Caco-2 (cell line): ENCODE measurements at regions not wholly inside any gene's neighbourhood (a gene's known extent, or its start where the extent isn't known, plus 50 kb on each side); places are given as distances from the start of the nearest gene placed in this dataset.

Experiments
- BruUV-seq: library from RNA; stranded (reverse); fragments of 400-500 nt; replicated peaks from 2 replicates; lab custom pipeline; 2021; lab: Mats Ljungman, UMichigan
- CTCF ChIA-PET: fragments of 300-600 bp; sonication (Branson Sonifier 250); formaldehyde crosslinking; loops from one replicate; lab custom pipeline; 2022; ENCODE audit warnings: antibody characterized with exemption; lab: Charles Lee
- POLR2A ChIA-PET: fragments of 300-600 bp; sonication (Branson Sonifier 250); formaldehyde crosslinking; loops from one replicate; lab custom pipeline; 2022; ENCODE audit warnings: antibody characterized with exemption; lab: Charles Lee
- DNase-seq, 2 experiments: peaks; one replicate each; pipeline versions ENCODE4 v3.0.0 to v3.0.0-alpha.2; 2020 to 2022
- H3K27me3 ChIP-seq: replicated peaks from 2 replicates; pipeline ENCODE4 v1.6.0; 2011; ENCODE audit warnings: low read length; ENCODE audit not compliant: control insufficient read depth, insufficient read depth
- H3K36me3 ChIP-seq: 2 replicates; pipeline ENCODE4 v1.5.1; 2011; ENCODE audit warnings: low read length; ENCODE audit not compliant: control insufficient read depth, insufficient read depth
- H3K4me1 ChIP-seq: fragments of 250-450 bp; sonication (Bioruptor Pico); 2 replicates; pipeline ENCODE4 v1.5.1; 2020; ENCODE audit warnings: mild to moderate bottlenecking
- H3K4me3 ChIP-seq: 2 replicates; pipeline ENCODE4 v1.5.1; 2011; ENCODE audit warnings: low read depth, mild to moderate bottlenecking, control low read depth, low read length
- H3K9me3 ChIP-seq: fragments of 250-450 bp; sonication (Bioruptor Pico); 2 replicates; pipeline ENCODE4 v1.5.1; 2020; ENCODE audit warnings: mild to moderate bottlenecking, moderate library complexity
- H3K27ac Mint-ChIP-seq: one replicate; pipeline ENCODE4 v1.8.0; 2022; ENCODE audit warnings: mixed read lengths; ENCODE audit not compliant: unreplicated experiment
- H3K27me3 Mint-ChIP-seq: one replicate; pipeline ENCODE4 v1.8.0; 2022; ENCODE audit warnings: mixed read lengths; ENCODE audit not compliant: insufficient read depth, unreplicated experiment
- H3K36me3 Mint-ChIP-seq: one replicate; pipeline ENCODE4 v1.8.0; 2022; ENCODE audit warnings: mild to moderate bottlenecking, mixed read lengths; ENCODE audit not compliant: insufficient read depth, unreplicated experiment
- H3K4me1 Mint-ChIP-seq: one replicate; pipeline ENCODE4 v1.8.0; 2022; ENCODE audit warnings: low read depth, mixed read lengths; ENCODE audit not compliant: unreplicated experiment
- H3K4me3 Mint-ChIP-seq: one replicate; pipeline ENCODE4 v1.8.0; 2022; ENCODE audit warnings: mild to moderate bottlenecking, moderate library complexity, mixed read lengths; ENCODE audit not compliant: unreplicated experiment
- H3K9me3 Mint-ChIP-seq: one replicate; pipeline ENCODE4 v1.8.0; 2022; ENCODE audit warnings: mixed read lengths; ENCODE audit not compliant: unreplicated experiment
- intact Hi-C: fragments of 100-400 bp; cut with micrococcal nuclease; formaldehyde crosslinking; loops from one replicate; pipeline ENCODE4 v1.10.0; 2022; ENCODE audit not compliant: unreplicated experiment
- TF ChIP-seq, protein P1 (sequence below), 2 experiments: fragments of 200-600 bp in 1 of 2; IDR thresholded peaks; 1 replicate in 1 of 2; 2 replicates in 1 of 2; pipeline versions ENCODE4 v1.5.1 to v1.8.0; 2011 to 2022; ENCODE audit warnings: antibody characterized with exemption in 1 of 2, control low read depth in 1 of 2, inconsistent platforms in 1 of 2, low read depth in 1 of 2, low read length in 1 of 2, mild to moderate bottlenecking in 1 of 2, moderate library complexity in 1 of 2; ENCODE audit not compliant: insufficient read depth in 1 of 2, severe bottlenecking in 1 of 2, unreplicated experiment in 1 of 2

DNA sequence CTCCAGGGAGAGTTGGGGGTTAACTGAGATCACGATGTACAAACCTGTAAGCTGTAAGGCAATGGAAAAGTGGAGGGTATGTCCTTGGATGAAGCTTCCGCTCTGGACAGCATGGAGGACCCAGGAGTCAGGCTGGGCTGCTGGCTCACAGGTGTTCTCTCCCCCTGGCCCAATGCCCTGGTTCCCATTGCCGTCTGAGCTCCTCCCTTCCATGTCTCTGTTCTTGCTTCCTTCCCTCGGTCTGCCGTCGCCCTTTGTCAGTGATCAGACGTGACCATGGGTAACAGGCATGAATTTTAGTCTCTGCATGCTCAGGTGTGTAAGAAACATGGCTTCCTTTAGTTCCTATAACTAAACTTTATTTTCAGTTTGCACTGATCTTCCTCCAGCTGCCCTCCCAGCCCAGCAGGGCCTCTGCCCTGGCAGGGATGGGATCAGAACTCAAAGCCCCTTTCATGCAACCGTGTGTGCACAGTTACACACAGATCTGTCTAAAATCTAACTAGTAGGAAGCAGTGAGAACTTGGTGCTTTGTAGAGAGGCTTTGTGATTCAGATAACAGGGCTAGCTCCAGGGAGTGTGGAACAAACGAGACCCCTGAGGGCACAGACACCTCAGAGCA lies 51.7 kb upstream of the KCNMB1 start:
- no peaks in the 10 kb centered on the region for H3K4me1 Mint-ChIP-seq
- H3K9me3 ChIP-seq: no peaks in the 10 kb centered on the region
- H3K27ac Mint-ChIP-seq: no peak overlapping the region
- H3K4me3 ChIP-seq: no peak overlapping the region
- DNase-seq: no peak
- H3K27me3 ChIP-seq: no peaks in the 10 kb centered on the region
- ChIA-PET POLR2A (no interaction called here), CTCF (no interaction called here)
- no TSS peak for BruUV-seq
- TF ChIP-seq, protein P1, sequence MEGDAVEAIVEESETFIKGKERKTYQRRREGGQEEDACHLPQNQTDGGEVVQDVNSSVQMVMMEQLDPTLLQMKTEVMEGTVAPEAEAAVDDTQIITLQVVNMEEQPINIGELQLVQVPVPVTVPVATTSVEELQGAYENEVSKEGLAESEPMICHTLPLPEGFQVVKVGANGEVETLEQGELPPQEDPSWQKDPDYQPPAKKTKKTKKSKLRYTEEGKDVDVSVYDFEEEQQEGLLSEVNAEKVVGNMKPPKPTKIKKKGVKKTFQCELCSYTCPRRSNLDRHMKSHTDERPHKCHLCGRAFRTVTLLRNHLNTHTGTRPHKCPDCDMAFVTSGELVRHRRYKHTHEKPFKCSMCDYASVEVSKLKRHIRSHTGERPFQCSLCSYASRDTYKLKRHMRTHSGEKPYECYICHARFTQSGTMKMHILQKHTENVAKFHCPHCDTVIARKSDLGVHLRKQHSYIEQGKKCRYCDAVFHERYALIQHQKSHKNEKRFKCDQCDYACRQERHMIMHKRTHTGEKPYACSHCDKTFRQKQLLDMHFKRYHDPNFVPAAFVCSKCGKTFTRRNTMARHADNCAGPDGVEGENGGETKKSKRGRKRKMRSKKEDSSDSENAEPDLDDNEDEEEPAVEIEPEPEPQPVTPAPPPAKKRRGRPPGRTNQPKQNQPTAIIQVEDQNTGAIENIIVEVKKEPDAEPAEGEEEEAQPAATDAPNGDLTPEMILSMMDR (IDR thresholded peaks at IDR 0.05; ENCODE audit: insufficient read depth in 1 of 2, low read depth in 1 of 2, low read length in 1 of 2, severe bottlenecking in 1 of 2, unreplicated experiment in 1 of 2): no peak
- H3K4me3 Mint-ChIP-seq: no peak overlapping the region
- intact Hi-C loops: no loop called here
- no peaks in the 10 kb centered on the region for H3K4me1 ChIP-seq
- H3K27me3 Mint-ChIP-seq: no peaks in the 10 kb centered on the region
- no peaks in the 10 kb centered on the region for H3K36me3 Mint-ChIP-seq
- no peaks in the 10 kb centered on the region for H3K9me3 Mint-ChIP-seq
- H3K36me3 ChIP-seq: no peaks in the 10 kb centered on the region

DNA sequence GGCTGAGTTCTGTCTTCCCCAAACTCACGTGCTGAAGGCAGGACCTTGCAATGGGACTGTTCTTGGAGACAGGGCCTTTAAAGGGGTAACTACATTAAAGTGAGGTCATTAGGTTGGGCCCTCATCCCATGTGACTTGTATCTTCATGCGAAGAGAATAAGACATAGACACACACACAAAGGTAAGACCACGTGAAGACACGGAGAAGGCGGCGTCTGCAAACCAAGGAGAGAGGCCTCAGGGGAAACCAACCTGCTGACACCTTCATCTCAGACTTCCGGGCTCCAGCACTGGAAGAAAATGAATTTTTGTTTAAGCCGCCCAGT lies 50.7 kb upstream of the KCNMB1 start:
- POLR2A ChIA-PET: no interaction called here
- no peaks in the 10 kb centered on the region for H3K9me3 Mint-ChIP-seq
- H3K4me1 Mint-ChIP-seq: no peaks in the 10 kb centered on the region
- H3K4me3 ChIP-seq: no peak overlapping the region
- H3K4me3 Mint-ChIP-seq: no peak overlapping the region
- no peaks in the 10 kb centered on the region for H3K9me3 ChIP-seq
- no peaks in the 10 kb centered on the region for H3K36me3 Mint-ChIP-seq
- TF ChIP-seq, protein P1 (IDR thresholded peaks at IDR 0.05; ENCODE audit: insufficient read depth in 1 of 2, low read depth in 1 of 2, low read length in 1 of 2, severe bottlenecking in 1 of 2, unreplicated experiment in 1 of 2): no peak
- BruUV-seq: no TSS peak
- H3K36me3 ChIP-seq: no peaks in the 10 kb centered on the region
- DNase-seq: no peak
- H3K4me1 ChIP-seq: no peaks in the 10 kb centered on the region
- no peaks in the 10 kb centered on the region for H3K27me3 Mint-ChIP-seq
- no peaks in the 10 kb centered on the region for H3K27me3 ChIP-seq
- intact Hi-C loops: no loop called here
- CTCF ChIA-PET: no interaction called here
- no peak overlapping the region for H3K27ac Mint-ChIP-seq

DNA sequence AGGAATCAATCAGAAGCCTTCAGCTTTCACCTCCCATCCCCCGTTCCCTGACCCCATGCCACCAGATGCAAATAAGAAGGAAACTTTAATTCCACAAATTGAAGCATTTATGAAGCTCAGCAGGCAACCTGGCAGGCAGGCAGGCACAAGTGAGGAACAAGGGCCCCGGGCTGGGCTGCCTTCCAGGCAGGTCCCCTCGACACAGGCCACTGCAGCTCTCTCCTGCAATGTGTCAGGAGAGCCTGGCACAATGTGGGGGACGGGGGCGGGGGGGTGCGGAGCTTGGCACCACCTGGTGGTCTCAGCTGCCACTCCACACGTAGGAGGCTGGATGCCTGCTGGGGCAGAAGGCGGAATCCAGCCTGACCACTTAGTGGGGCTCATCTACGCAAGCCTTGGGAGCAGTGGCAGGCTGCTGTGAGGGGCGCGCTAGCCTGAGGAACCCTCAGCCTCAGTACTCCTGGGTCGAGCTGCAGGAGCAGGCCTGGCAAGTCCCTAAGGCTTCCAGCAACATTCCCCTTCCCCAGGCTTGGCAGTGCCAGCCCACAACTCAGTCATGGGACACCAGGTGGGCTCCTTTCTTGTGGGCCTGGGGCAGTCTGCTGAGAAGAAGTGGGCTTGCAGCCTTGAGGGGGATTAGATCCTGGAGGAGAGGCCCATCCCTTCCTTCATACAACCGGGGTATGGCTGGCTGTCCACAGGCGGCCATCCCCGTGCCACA lies 50.2 kb upstream of the KCNMB1 start:
- Mint-ChIP-seq H3K4me1 (no peaks in the 10 kb centered on the region), H3K27ac (no peak overlapping the region), H3K9me3 (no peaks in the 10 kb centered on the region), H3K4me3 (no peak overlapping the region), H3K27me3 (no peaks in the 10 kb centered on the region), H3K36me3 (no peaks in the 10 kb centered on the region)
- no peak for DNase-seq
- intact Hi-C loops: no loop called here
- TF ChIP-seq, protein P1 (IDR thresholded peaks at IDR 0.05; ENCODE audit: insufficient read depth in 1 of 2, low read depth in 1 of 2, low read length in 1 of 2, severe bottlenecking in 1 of 2, unreplicated experiment in 1 of 2): no peak
- BruUV-seq: no TSS peak
- ChIA-PET POLR2A (no interaction called here), CTCF (no interaction called here)
- H3K36me3 ChIP-seq: no peaks in the 10 kb centered on the region
- no peaks in the 10 kb centered on the region for H3K27me3 ChIP-seq
- no peak overlapping the region for H3K4me3 ChIP-seq
- no peaks in the 10 kb centered on the region for H3K4me1 ChIP-seq
- H3K9me3 ChIP-seq: no peaks in the 10 kb centered on the region
